Activated T-cell treated with anti-CD3 and anti-CD28 coated beads for 4 hours (primary cell): ENCODE measurements at regions not wholly inside any gene's neighbourhood (a gene's known extent, or its start where the extent isn't known, plus 50 kb on each side); places are given as distances from the start of the nearest gene placed in this dataset.
"Not testable (repeated sequence)": the region's sequence is repeated elsewhere in the genome, so short reads cannot be mapped to it uniquely, and the experiment has no call there.

ENCODE experiments used
- DNase-seq: peaks from one replicate; pipeline ENCODE4 v3.0.0-alpha.2; 2020

DNA sequence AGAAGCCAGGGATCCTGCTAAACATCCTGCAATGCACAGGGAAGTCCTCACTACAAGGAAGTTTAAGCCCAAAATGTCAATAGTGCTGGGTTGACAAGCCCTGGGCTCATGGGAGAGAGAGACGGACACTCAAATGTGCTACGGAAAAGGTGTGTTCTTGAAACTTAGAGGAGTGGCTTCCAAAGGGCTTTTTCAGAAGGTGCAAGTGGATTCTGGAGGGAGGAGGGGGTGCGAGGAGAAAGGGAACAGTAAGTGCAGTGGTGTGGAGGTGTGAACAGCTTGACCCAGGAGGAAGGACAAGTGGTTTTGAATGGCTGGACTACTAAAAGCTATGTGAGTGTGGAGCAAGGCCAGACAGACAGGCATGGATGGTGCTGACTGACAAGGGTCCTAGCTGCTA lies 50.4 kb upstream of the CECR2 start:
- DNase-seq = no peak

DNA sequence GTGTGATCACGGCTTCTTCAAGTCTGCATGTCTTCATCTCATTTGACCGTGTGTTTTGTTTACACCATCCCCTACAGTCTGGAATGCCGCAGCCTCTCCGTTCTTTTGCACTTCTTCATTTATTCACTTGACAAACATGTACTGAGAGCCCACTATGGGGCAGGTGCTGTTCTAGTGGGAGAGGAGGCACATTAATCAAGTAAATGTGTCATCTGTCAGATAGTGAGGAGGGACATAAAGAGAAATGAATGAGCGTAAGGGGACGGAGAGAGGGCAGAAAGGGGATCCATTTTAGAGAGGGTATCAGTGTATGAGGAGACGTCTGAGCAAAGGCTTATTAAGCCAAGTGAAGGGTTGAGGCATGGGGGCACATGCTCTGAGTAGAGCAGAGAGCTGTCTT lies 54.0 kb upstream of the CECR2 start:
- no peak for DNase-seq

DNA sequence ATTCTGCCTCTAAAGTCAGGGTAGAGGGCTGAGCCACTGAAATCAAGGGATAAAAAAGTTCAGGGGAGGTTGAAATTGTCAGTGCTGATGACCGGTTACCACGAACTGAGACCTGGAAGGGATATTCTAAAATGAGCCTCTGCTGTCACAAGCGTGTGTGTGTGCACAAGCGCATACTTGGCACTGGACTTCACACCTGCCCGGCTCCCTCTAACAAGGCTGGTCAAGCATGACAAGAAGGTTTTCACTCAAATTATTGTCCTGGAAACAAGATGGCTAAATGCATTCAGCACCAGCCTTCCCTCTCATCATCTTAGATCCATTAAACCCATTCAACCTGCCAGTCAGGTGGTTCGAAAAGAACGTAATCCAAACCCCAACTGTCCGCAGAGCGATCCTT lies 54.8 kb upstream of the CECR2 start:
- DNase-seq = no peak

DNA sequence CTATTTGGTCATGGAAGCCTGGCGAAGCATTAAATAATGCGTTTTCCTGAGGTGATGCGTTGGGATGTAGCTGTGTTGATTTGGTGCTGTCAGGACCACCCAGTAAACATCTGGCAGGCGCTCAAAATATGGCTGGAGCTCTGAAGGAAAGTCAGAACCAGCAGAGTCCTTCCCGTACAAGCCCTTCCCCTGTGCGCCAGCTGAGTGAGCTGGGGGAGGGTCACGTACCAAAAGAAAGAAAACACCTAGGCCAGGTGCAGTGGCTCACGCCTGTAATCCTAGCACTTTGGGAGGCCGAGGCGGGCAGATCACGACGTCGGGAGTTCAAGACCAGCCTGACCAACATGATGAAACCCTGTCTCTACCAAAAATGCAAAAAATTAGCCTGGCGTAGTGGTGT lies 55.6 kb upstream of the CECR2 start:
- DNase-seq = no peak

DNA sequence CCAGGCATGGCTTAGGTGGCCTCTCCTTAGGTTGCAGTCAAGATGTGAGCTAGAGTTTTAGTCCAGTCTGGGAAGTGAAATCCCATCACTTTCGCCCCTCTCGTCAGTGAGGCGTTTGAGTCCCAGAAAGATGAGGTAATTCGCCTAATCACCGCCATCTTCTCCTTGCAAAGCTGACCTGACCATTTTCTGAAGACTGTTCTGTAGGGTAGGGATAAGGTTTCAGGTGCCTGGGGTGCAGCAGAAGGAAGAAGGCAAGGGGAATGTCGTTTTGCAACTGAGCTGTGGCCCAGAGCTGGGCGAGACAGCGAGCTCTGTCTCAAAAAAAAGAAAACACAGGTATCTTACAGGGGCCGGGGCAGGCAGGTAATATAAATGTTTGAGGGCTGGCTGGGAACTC lies 61.7 kb upstream of the CECR2 start:
- DNase-seq = no peak

DNA sequence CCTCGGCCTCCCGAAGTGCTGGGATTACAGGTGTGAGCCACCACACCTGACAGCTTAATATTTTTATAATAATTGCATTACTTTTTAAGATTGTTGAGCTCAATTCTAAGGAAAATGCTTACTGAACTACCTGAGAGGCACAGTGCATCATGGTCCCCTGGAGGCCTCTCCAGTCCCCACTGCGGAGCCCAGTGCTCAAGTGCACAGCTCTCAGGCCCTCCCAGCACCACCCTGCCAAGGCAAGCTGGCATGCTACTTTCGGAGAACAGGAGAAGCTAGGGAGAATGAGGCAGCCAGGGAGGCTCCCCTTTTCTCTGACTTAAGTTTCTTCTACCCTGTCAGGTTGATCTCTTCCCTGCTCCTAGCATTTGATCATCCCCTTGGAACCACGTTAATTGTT lies 64.2 kb upstream of the CECR2 start:
- DNase-seq = no peak

DNA sequence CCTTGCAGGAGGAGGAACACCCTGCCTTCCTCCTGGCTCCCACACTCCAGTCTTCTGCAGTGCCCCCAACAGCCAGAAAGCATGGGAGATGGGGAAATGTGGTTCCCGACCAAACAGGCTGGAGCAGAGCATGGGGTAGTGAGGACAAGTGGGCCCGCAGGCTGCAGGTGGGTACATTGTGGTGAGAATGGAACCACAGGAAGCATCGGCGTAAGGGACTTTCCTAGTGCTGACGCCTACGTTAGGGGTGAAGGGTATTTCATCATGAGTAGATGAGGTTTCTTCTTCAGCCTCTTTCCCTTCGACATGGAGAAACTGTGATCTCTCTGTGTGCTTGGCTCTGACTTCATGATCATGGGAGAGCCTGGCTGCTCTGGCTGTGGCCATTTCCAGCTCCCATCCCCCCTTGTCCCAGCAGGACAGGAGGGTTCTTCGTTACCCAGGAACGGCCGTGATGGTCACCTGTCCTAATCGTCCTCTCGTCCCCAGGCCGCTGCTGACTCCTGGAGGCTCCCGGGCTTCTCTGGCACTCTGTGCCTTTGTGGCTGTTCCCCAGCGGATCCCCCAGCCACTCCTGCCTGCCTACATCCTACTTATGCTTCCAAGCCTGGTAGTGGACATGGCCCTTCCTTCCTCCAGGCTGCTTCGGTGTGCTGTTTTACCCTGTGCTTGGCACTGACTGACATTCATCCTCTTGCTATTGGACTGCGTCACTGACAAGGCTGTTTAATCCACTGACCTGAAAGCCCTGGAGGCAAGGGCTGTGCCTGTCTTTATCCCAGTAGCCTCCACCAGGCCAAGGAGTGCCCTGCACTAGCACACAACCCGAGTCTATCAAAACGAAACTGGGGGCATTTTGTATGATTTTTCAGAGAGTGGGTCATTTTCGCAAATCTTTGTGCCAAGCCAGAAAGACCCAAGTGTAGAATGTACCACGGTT lies 65.2 kb upstream of the CECR2 start:
- peak; percentile 47 for DNase-seq

DNA sequence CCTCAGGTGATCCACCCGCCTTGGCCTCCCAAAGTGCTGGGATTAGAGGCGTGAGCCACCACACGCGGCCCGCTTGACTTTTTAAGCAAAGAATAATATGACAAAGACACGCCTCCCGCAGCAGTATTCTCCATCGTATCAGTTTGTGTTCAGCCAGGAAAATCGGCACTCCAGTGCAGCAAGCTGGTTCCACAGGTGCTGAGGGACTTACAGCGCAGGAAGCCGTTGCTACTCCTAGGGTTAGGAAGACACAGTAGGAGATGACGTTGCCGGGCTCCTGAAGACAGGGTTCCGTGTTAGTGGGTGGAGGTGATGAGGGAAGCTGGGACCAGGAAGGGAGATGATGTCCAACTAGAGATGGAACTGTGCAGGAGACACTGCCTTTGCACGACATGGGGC lies 65.8 kb upstream of the CECR2 start:
- DNase-seq = no peak

DNA sequence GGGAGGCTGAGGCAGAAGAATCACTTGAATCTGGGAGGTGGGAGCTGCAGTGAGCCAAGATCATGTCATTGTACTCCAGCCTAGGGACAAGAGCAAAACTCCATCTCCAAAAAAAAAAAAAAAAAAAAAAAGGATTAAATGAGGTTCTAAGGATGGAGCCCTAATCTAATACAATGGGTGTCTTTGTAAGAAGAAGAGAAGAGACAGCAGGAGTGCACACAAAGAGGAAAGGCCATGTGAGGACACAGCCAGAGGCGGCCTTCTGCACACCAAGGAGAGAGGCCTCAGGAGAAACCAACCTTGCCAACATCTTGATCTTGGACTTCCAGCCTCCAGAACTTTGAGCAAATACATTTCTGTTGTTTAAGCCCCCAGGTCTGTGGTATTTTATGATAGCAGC lies 66.6 kb upstream of the CECR2 start:
- no peak for DNase-seq

DNA sequence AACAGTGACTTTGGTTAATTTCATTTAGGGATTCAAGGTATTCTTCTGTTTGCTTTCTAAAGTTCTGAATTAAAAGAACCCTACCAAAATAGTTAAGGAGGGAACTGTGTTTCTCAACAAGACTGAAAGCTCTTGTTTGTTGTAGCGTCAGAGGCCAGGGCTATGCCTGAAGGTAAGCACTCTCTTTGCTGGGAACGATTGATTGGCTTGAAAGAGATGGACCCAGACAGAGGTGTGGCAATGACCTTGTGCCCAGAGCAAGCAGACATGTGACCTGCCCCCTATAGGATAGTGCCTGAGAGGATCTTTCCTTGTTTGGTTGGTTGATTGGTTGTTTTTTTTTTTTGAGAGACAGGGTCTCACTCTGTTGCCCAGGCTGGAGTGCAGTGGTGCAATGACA lies 68.3 kb upstream of the CECR2 start:
- no peak for DNase-seq

DNA sequence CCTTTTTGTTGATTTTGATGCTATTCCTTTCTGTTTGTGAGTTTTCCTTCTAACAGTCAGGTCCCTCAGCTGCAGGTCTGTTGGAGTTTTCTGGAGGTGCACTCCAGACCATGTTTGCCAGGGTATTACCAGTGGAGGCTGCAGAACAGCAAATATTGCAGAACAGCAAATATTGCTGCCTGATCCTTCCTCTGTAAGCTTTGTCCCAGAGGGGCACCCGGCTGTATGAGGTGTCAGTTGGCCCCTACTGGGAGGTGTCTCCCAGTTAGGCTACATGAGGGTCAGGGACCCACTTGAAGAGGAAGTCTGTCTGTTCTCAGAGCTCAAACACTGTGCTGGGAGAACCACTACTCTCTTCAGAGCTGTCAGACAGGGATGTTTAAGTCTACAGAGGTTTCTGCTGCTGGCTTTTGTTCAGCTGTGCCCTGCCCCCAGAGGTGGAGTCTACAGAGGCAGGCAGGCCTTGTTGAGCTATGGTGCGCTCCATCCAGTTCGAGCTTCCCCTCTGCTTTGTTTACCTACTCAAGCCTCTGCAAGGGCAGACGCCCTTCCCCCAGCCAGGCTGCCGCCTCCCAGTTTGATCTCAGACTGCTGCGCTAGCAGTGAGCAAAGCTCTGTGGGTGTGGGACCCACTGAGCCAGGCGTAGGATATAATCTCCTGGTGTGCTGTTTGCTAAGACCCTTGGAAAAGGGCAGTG lies 70.3 kb upstream of the CECR2 start:
- DNase-seq = not testable (repeated sequence)

DNA sequence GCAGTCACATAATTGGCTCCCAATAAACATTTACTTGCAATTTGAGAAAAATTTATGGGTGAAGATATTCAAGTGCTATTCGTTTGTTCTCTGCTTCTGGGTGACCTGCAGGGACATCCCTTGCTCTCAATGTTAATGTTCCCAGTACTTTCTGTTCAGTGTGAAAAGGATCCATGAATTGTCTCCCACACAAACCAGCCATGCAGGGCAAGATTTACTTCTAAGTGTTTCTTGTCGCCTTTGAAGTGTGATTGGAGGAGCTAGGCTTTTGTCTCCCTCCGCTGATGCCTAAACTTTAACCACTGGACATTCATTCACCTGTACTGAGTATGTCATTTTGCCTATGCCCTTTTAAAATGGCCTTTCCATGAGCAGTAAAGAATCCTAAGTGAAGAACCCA lies 66.4 kb upstream of the ADA2 start:
- no peak for DNase-seq

DNA sequence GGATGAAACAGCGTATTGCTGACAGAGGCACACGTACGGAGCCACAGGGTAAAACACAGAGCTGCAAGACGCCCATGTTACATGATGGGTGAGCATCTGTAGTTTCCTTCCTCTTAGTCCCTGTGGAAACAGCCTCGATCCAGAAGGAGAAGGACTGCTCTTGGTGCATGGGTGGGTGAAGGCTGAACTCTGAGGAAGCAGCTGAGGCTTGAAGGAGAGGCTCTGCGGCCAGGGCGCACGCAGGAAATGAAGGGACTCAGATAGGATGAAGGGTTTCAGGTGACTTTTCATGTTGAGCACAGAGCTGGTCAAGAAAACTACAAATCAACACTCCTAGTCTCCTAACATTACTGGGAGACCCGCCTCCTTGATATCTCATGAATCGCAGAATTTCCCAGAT lies 65.7 kb upstream of the ADA2 start:
- no peak for DNase-seq

DNA sequence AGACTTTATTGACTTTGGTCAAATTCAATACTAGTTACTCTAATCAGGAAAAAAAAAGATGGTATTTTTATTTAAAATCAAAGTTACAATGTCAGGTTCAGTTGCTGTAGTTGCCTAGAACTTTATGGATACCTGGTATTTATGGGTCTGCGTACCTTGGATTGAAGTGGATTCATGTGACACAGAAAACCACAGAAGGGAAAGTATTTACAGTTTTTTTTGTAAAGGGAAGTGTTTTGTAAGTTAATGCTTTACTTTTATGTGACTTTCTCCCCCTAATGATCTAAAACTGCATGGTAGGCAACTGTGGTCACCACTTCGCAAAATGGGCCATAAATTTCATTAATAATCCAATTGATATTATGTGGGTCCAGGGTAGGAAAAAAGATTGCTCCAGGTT lies 65.2 kb upstream of the ADA2 start:
- no peak for DNase-seq

DNA sequence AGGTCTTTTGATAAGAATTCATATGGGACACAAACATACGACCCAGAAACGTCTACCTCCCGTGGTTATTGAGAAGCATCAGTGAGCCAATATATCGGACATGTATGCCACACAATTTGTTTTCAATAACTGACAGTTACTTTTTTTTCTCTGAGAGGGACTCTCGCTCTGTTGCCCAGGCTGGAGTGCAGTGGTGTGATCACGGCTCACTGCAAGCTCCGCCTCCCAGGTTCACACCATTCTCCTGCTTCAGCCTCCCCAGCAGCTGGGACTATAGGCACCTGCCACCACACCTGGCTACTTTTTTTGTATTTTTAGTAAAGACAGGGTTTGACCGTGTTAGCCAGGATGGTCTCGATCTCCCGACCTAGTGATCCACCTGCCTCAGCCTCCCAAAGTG lies 64.6 kb upstream of the ADA2 start:
- not testable (repeated sequence) for DNase-seq

DNA sequence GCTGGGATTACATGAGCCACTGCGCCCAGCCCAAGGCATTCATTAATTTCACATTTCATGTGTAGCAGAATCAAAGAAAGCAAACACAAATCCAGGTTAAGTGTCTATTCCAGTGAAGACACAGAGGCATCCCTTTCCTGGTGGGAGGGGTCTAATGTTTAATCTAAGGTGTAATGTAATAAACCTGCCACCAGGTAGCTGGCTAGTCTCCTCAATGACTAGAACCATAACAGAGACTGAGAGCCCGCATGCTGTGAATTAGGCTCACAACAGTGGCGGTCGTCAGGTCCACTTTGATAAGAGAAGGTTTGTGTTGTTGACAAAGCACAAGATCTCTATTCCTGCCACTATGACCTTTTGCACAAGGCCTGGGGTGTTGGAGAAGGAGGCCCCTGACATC lies 64.2 kb upstream of the ADA2 start:
- no peak for DNase-seq

DNA sequence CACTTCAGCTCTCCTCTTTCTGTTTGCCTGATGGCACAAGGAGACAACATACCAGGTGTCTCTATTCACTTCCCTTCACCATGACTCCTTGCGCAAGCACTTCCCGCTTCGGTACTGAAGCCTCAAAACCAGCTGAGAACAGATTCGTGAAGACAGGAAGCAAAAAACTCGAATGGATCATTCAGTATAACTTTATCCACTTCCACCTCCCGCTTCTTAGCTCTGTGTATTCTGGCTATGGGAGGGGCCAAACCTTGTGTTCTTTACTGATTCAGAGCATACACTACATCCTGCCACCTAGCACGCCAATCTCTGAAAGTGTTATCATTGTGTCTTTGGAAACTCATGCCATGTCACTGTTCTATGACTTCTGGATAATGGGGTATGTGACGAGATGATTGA lies 62.2 kb upstream of the ADA2 start:
- DNase-seq = no peak

DNA sequence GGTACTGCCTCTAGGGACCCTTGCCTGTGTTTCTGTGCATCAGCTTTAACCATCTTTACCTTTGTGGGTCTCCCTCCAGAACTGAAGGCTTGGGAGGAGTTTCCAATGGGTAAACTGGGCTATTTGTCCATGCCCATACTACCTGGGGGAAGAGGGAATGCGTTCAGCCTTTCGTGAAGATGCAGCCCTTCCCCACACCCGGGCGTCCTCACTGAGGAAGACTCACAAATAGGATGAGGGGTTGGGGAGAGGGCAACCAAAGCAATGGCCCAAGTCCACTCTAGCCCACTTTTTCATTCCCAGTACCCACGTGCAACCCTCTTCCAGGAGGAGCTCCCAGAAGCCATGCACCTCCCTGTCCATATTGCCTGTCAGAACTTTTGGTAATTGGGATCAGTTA lies 61.8 kb upstream of the ADA2 start:
- no peak for DNase-seq

DNA sequence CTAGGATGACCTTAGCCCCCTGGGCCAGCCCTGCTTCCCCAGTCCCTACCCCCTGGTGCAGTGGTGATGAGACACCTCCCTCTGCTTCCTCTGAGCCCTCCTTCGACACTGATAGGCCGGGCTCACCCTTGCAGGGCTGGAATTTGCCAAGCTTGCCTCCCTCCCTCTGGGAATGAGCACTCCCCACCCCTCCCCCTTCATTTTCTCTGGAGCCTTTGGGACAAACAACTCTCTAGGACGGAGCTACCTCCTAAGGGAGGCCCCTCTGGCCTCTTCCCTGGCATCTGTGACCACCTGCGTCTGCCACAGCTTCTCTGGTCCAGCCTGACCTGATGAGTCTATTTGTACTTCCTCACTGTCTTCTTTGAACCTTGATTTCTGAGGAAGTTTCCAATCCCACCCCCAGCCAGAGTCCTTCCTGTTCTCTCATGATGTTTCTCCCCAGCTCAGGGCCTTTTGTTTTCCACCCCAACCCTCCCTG lies 53.3 kb upstream of the ADA2 start:
- DNase-seq = no peak

DNA sequence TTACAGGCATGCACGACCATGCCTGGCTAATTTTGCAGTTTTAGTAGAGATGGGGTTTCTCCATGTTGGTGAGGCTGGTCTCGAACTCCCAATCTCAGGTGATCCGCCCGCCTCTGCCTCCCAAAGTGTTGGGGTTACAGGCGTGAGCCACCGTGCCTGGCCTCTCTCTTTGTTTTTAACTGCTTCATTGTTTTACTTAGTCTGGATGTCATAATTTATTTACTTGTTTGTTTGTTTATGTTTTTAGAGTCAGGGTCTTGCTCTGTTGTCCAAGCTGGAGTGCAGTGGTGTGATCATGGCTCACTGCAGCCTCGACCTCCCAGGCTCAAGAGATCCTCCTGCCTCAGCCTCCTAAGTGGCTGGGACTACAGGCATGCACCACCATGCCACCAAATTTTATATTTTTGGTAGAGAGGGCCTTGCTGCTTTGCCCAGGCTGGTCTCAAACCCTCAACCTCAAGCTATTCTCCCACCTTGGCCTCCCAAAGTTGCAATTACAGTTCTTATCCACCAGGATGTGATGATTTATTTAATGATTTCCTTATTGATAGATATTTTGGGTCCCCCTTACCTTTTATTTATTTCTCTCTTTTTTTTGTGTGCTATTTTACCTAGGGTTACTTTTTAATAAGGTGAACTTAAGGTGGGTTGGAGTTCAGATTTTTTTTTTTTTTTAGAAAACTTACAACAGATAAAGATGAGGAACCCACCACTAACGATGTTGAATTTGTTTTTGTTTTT lies 52.6 kb upstream of the ADA2 start:
- no peak for DNase-seq

DNA sequence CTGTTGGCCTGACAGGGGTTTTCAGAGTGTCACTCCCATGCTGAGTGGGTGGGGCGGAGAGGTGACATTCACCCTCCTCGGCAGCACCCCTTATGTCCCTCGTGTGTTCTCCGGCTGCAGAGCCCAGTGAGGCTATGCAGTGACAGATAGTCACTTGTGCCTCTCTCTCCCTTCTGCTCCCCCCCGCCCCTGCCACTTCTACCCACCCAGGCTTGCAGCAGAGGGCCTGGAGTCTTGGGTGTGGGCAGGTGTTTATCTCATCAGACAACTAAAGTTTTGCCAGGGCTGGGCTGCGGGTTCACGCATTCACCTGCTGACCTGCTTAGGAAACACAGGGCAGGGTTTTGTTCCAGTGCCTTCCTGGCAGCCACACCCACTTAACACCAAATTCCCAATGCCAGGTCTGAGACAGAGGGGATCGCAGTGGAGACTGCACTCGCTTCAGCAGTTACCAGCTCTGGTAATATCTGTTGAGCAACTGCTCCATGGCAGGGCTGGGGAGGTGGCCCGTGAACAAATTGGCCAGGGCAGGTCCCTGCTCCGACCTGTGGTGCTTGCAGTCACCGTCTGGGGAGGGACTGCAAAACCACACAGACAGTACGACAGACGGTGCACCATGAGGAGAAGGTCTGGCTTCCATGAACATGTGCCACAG lies 50.5 kb upstream of the ADA2 start:
- no peak for DNase-seq

DNA sequence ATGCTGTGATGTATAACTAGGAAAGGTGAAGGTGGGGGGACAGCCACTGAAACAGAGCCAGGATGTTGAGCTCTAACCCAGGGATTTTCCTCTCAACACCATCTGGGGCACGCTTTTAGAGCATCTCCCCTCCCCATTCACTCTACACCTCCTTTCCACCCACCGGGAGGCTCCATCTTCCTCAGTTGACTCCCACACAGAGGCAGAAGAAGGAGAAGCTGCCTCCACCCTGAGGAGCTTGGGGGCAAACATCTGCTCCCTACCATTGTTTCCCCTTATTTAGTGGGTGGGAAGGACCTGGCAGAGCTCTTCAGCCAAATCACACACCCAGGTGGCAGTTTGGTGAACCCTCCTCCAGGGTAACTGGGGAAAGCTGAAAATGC lies 50.0 kb upstream of the ADA2 start:
- no peak for DNase-seq
